IMR-90 (cell line): ENCODE measurements at regions not wholly inside any gene's neighbourhood (a gene's known extent, or its start where the extent isn't known, plus 50 kb on each side); places are given as distances from the start of the nearest gene placed in this dataset.

ENCODE experiments used
- BHLHE40 ChIP-seq: fragments of 150-350 bp; IDR thresholded peaks from 2 replicates; pipeline ENCODE4 v1.6.1; 2016; ENCODE audit warnings: mild to moderate bottlenecking, low read depth, low read length
- CEBPB ChIP-seq: IDR thresholded peaks from 2 replicates; pipeline ENCODE4 v1.6.1; 2012; ENCODE audit warnings: low read depth, low read length, improper control_type of control experiment
- CTCF ChIP-seq: conservative IDR thresholded peaks from 2 replicates; pipeline ENCODE4 v1.5.1; 2012; ENCODE audit warnings: mild to moderate bottlenecking, low read depth, low read length, improper control_type of control experiment
- ELK1 ChIP-seq: fragments of 150-350 bp; IDR thresholded peaks from 2 replicates; pipeline ENCODE4 v1.6.1; 2016; ENCODE audit warnings: low read depth, mild to moderate bottlenecking, low read length, moderate library complexity, borderline replicate concordance
- MXI1 ChIP-seq: IDR thresholded peaks from 2 replicates; pipeline ENCODE4 v1.6.1; 2012; ENCODE audit warnings: low read depth, mild to moderate bottlenecking, low read length, moderate library complexity, borderline replicate concordance
- POLR2A ChIP-seq: IDR thresholded peaks from 2 replicates; pipeline ENCODE4 v1.6.1; 2012; ENCODE audit warnings: mild to moderate bottlenecking, low read depth, low read length
- RAD21 ChIP-seq: IDR thresholded peaks from 2 replicates; pipeline ENCODE4 v1.6.1; 2012; ENCODE audit warnings: low read length, improper control_type of control experiment

GRCh38 chr5:100418231-100418630 is 116.9 kb upstream of the FAM174A start:
- no peak for TF ChIP-seq CTCF
- no peak for TF ChIP-seq POLR2A
- TF ChIP-seq RAD21: no peak
- TF ChIP-seq CEBPB: no peak
- TF ChIP-seq ELK1: no peak
- TF ChIP-seq BHLHE40: no peak
- no peak for TF ChIP-seq MXI1
